MV-4-11 (cell line): ENCODE measurements at regions not wholly inside any gene's neighbourhood (a gene's known extent, or its start where the extent isn't known, plus 50 kb on each side); places are given as distances from the start of the nearest gene placed in this dataset.
A peak's percentile ranks its signal among the peaks of the same experiment; 100 is the strongest.

Experiments used
- DNase-seq: peaks from one replicate; lab custom pipeline; 2025; lab: John Stamatoyannopoulos, UW

DNA sequence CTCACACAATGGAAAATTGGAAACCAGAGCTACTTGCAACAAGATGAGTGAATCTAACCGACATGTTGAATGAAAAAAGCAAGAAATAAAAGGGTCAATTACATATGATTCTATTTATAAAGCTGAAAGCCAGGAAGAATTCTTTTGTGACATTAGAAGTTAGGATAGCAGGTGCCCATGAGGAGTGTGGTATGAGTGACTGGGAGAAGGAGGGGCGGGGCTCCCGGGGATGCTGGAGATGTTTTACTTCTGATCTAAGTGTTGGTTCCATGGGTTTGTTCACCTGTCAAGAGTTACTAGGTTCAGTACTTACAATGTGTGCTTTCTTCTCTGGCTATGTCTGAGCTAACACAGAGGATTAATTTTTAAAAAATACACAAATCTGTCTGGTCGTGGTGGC lies 60.8 kb downstream of the NSMCE3 start:
- no peak for DNase-seq

DNA sequence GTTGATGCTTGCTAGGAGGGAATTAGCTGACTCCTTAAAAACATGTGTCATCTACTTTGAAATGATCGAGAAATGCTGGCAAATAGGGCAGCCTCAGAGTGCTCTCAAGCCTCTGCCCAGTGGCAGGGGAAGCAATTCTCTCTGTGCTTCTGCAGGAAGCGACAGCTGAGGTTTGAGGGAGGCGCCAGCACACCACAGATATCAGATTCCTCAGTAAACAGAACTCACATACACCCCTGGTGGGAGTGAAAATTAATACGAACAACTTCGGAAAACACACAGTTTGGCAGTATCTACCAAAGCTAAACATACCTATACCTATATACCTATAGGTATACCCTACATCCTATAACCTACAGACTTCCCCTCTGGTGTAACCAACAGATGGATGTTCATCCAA lies 61.3 kb downstream of the NSMCE3 start:
- peak; percentile 35 for DNase-seq

DNA sequence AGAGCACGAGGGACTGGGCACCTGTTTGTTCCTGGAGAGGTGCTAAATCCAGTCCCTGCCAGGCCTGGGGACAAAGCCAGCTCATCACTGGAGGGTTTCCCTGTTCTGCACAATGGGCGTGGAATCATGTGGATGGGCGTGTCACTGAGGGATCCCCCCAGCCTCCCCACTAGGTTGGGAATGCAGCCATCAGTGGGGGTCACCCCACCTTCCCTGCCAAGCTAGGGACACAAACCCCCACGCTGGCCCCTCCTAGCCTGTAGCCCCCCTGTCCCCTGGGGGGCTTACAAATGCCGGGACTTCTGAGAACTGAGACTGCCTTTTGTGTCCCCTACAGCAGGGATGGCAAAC lies 61.9 kb downstream of the NSMCE3 start:
- DNase-seq, result no peak

DNA sequence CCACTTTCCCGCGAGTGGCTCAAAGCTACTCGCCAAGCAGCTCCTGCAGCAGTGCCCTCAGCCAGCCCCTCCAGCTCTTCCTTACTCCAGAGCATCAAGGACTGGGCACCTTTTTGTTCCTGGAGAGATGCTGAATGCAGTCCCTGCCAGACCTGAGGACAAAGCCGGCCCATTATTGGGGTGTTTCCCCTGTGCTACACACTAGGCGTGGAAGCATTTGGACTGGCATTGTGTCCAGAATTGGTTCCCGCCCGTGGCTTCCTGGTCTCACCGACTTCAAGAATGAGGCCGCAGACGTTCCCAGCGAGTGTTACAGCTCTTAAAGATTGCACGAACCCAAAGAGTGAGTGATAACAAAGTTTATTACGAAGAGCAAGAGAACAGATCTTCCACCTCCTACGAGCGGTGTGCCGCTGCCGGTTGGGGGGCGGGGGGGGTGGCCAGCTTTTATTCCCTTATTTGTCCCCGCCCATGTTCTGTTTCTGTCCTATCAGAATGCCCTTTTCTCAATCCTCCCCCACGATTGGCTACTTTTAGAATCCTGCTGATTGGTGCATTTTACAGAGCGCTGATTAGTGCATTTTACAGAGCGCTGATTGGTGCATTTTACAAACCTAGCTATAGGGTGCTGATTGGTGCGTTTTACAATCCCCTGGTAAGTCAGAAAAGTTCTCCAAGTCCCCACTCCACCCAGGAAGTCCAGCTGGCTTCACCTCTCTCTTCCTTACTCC lies 62.4 kb downstream of the NSMCE3 start:
- DNase-seq, result no peak

DNA sequence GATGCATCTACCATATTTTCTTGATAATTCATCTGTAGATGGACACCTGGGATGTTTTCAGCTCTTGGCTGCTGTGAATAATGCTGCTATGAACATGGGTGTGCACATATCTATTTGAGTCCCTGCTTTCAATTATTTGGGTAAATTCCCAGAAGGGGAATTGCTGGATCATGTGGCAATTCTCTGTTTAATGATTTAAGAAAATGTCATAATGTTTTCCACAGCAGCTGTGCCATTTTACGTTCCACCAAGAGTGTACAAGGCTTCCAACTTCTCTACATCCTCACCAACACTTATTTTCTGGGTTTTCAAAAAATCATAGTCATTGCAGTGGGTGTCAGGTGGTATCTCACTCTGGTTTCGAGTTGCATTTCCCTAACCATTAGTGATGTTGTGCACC lies 64.4 kb downstream of the NSMCE3 start:
- no peak for DNase-seq

DNA sequence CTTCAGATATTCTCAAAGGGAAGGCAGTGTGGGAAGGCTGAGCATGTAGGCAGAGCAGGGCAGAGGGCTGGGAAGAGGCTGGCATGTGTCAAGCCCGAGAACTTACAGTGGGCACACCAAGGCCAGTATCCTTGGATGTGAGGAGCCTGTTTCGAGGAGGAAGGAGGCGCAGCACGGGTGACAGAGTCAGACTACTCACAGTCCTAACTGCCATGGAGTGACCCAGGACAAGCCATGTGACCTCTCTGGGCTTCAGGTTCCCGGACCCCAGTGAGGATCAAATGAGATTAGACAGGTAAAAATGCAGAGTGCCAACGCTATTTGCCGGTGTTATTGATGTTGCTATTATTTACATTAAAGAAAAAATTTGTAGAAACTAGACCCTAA lies 65.3 kb downstream of the NSMCE3 start:
- DNase-seq, result no peak

DNA sequence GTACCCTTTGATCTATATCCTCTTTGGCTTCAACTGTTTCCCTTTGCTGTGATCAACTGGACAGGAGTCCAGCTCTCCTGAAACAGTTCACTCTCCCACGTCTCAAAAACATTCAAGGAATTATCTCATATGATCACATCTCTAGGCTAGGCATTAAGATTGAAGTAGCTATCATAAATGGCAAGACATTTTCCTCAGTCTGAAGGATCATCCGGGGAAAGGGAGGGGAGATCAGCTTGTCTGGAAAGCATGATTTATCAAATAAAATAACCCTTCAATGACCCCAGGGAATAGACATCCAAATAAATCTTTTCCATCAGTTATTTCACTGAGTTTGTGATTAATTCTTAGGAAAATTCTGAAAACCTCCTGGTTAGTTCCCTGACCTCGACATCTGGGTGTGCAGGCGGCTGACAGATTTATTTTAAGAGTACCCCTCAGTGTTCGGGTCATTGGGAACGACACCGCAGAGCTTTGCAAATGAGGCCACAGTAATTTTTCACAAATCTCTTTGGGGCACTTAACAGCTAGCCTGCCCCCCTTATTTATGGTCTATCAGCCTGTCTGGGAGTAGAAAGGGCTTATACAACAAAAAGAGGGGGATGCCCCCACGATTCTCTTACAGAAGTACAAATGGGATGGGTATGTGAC lies 65.8 kb downstream of the NSMCE3 start:
- no peak for DNase-seq

DNA sequence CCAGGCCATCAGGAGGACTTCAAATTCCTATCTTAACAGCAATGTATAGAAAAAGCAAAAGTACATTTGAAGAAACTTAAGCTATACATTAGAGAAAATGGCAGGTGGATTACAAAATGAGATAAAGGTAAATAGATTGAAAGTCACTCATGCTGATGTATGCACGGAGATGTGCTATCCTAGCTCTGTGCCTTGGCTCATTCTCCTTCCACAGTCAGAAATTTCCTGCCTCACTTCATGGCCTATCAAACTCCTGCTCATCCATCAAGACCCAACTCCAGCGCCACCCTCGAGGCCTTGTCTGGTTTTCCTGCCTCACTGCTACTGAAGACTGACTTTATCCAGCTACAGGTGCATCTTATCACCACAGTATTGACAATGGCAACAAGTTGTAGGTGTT lies 72.9 kb downstream of the NSMCE3 start:
- no peak for DNase-seq

DNA sequence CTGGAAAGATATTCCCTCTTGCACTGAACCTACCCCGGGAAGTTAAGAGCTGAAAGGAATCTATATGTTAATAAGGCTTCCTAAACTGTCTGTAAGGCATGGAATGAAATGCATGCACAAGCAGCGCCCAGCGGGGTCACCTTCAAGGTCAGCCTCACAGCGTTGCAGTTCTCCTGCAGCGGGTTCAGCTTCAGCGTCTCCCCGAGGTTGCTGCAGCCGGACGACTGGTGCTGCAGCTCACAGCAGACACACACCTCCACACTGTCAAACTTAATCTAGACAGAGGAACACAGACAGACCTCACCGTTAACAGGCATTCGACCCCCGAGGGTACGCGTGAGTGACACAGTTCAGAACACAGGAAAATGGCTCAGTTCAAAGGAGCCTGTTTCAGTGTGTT lies 73.3 kb downstream of the NSMCE3 start:
- no peak for DNase-seq

DNA sequence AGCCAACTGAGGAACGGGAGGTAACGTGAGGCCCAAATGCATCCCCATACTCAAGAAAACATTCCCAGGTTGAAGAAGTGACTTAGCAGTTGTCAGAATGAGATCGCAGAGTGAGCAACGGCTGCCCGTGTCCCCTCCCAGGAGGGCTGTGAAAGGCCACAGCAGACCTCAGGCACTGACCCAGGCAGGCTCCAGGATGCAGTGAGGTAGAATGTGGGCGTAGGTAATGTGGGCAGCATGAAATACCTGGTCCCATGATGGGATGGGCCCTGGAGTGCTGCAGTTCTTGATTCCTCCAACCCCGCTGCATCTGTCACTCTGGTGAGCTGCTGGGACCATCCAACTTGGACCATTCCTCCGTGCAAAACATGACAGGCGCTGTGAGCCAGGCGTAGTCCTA lies 74.8 kb downstream of the NSMCE3 start:
- DNase-seq, result no peak

DNA sequence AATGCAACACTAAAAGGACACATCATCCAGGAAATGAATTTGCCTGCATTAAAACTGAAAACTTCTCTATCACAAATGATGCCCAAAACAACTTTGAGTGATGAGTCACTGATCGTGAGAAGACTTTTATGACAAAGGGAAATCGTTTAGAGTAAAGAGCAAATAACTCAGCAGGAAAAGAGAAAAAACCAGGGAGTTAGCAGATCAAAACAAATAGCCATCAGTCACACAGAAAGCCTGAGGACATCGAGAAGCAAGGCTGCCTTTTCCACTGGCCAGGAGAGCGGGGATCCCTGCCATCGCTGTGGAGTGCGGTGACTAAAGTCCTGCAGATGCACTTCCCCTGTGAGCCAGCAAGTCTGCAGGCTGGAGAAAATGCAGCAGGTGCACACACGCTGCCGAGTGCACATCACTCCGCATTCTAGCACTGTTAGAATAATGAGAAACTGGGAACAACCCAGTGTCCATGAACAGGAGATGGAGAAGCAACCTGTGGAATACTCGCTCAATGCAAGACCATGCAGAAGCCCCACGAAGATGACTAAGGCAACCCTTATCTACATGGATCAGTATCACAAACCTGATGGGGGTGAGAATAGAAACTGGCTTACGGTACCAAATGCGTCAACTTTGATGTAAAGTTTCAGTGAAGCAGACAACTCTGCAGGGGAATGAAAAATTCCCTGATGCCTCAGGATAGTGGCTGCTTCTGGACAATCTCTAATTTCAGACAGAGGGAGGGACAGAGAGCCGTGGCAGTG lies 86.4 kb downstream of the NSMCE3 start:
- DNase-seq, result no peak

DNA sequence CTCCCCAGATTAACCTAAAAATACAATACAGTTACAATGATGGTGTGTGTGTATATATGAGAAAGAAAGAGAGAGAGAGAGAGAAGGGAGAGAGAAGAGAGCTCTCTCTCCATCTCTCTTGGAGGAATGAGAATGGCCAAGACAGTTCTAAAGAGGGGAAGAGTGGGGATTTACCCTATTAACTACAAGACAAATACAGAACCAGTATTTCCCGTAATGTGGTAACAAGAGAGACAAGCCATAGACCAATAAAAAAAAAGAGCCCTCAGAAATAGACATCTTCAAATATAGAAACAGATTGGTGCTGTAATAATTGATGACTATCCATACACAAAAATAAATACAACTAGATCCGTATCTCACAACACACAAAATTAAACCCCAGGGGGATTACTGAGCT lies 87.0 kb downstream of the NSMCE3 start:
- no peak for DNase-seq

DNA sequence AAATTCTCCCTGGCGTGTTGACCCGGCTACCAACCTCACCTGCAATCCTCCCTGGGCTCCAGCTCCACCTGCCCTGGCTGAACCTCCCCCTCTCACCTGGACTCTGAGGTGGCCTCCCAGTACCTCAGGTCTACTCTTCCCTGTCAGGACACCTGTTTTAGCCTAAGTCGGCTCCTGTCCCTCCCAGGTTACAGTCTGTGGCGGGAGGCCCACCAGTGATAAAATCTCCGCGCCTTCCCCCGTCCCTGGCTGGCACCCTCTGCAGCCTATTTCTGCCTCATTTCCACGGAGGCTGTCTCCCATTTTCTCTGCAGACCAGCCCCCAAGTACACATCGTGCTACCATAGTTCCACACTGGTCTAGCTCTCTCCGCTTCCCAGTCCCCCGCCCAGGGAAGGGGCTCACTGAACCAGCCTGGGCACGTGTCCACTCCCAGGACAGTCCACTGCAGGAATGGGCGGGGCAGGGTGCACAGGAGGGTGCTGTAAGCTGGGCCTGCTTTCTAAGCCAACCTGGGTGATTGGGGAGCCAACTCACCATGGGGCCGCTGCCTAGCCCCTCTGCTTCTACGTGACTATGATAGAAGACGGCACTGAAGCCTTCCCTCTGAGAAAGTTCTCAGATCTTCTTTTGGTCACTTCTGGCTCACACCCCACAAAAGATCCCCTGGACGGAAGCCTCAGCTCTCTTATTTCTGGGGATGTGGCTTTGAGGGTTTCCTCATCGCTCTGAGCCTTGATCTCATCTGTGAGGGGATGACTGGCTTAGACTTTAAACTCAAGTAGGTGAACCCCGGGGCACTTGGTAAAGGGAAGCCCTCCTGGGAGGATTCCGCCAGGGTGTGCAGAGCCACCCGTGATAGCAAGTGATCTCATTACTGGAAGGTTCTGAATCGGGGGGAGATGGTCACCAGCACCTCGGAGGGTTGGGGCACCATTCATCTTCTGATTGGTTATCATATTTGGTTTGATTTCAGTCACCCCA lies 96.6 kb downstream of the NSMCE3 start:
- peak; percentile 19 for DNase-seq

DNA sequence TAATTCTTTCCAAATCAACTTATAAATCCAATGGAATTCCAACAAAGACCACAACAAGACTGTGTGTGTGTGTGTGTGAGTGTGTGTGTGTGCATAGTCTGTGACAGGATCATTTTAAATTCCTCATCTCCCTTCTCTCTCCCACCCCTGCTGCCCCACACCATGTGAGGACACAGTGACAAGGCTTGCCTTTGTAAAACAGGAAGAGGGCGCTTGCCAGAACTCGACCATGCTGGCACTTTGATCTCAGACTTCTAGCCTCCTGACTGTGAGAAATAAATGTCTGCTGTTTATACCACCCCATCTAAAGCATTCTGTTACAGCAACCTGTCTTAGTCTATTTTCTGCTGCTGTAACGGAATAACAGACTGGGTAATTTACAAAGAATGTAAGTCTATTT lies 99.1 kb downstream of the NSMCE3 start:
- DNase-seq, result no peak
